DLD1 (cell line): ENCODE measurements at regions not wholly inside any gene's neighbourhood (a gene's known extent, or its start where the extent isn't known, plus 50 kb on each side); places are given as distances from the start of the nearest gene placed in this dataset.

Experiments
- in situ Hi-C: cut with HindIII; loops from 2 replicates; pipeline ENCODE4 v1.10.0; 2017; ENCODE audit warnings: low sequenced_read_pairs

DNA sequence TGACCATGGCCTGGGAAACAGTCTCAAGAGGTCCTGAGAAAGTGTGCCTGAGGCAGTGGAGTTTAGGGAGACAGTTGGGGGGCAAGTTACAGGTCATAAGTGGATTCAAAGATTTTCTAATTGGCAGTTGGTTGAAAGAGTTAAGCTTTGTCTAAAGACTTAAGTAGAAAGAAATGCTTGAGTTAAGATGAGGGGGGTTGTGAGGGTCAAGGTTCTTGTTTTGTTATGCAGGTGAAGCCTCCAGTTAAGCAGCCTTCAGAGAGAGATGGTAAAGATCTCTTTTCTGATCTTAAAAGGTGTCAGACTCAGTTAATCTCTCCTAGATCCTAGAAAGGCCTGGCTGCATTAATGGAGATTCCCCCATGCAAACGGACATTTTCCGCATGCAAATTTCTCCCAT, 356.3 kb upstream of the C2CD4B start:
- in situ Hi-C loops = no loop called here

DNA sequence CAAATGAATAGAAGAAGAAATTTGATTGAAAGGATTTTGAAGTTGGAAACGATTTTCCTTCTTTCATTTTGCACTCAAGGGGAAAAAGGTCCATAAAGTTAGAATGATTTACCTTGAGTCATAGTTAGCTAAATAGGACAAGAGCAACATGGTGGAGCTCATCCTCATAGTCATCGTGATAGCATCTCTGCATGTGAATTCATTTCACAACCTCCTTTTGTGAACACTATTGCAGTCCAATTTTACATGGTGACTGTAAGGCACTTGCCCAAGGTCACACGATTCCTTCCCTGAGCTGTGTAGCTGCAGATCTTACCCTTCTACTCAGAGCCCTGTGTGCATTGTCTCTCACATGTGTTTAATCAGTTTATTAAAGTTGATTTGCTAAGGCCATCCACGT, 359.8 kb upstream of the C2CD4B start:
- in situ Hi-C loops = no loop called here

DNA sequence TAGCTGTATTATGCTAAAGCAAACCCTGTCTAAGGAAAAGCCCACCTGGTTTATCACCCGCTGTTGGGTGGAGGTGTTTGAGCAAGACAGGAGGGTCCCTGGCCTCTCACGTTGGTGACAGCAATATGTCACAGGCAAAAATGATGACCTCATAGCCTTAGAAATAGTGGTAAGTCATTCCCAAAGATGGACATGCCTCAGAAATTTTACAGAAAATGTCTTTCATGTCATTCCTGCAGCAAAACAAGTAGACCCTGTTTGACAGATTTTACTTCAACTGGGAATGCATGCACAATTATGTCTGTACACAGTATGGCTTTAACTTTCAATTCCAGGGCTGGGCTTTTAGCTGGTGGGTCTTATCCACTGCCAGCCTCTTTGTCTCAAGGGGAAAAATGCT, 362.3 kb upstream of the C2CD4B start:
- in situ Hi-C loops = no loop called here

DNA sequence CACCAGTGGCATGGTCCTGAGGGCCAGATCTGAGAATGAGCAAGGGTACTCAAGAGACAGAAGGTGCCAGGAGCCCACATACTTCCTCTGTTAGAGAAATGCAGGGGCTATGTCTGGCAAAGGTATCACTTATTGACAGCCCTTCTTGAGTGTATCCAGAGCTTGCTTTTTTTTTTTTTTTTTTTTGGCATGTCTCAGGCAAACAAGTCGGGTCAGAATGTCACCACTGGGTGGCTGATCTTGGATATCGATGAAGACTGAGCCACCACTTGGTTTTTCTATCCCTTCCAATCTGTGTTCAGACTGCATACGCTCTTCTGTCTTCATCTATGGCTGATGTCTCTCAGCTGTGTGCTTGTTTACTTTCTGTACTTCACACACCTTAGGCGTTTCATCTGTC, 363.4 kb upstream of the C2CD4B start:
- in situ Hi-C loops = no loop called here

DNA sequence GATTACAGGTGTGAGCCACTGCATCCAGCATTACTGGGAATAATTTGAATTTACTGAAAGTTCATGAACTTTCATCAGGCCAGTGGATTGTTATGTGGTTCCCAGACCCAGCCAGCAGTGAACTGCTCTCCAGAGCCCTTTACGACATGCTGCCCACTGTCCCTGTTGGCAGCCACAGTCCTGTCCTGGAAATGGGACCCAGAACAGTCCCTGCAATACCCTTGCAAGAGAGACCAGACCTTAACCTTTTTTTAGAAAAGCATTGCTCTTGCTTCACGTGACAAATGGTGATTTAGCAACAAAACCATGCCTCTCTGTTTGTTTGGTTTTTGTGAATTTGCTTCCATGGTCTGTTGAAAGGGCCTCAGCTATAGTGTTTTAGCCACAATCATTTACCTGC, 367.3 kb upstream of the C2CD4B start:
- in situ Hi-C loops = no loop called here

DNA sequence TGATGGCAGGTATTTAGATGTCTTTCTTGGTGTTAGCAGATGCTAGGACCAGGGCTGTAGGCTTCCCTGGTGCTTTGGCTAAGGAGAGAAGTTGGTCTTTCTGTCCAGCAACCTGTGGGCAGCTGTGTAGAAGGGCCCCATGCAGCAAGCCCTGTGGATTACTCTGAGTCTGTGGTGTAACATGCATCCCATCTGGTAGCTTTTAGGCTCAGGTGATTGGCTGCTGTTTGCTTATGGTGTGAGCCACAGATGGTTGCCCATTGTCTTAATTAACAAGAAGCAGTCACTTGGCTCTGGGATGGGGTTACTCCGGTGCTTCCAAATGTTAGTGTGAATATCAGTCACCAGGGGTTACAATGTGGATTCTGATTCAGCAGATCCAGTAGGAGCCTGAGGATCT, 368.6 kb upstream of the C2CD4B start:
- in situ Hi-C loops = no loop called here

DNA sequence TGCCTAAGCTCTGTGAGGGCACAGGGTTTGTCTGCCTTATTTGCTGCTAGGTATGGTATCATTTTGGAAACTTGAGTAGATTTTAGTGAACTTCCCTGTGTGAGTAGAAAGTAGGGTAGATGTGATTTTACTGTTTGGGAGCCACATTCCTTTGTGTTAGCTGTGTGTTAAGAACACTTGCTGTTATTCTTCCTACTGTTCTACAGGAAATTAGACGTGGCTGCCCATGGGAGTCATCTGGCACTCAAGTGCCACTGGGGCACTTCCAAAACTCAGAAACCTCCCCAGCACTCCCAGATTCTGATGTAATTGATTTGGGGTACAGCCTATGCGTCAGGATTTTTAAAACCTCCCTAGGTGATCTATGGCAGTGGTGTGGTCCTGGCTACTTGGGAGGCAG, 369.9 kb upstream of the C2CD4B start:
- in situ Hi-C loops = no loop called here

DNA sequence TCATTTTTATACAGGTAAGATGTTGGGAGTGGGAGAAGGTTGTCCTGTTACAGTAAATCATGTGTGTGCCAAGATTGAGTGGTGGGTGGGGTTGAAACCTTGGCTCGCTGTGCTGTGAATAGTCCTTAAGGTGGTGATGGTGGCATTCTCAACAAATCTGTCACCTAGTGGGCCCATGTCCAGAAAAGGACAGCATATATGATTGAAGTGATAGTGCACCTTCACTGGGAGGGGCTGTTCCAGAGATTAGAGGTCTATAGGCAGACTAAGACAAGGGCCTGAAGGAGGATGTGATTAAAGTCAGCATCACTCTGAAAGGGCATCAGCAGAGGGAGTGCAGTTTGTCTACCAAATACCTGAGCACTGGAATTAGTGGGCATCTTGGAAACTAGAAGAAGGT, 374.2 kb upstream of the C2CD4B start:
- in situ Hi-C loops = no loop called here

DNA sequence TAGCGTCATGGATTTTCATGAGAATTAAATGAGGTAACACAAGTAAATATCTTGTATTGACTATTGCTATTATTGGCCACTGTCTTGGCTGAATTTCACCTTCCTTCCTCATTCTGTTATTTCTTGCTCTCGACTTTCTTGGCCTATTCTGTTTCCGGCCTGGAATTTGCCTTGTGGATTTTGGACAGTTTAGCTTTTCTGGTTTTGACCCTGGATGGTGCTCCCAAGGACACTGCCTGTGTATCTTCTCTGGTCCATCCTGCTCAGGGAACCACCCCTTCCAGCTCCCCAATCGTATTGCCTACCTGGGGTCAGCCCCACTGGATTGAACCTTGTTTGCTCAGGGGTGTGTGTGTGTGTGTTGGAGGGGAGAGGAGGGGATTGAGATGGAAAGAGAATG, 376.2 kb upstream of the C2CD4B start:
- in situ Hi-C loops = no loop called here

DNA sequence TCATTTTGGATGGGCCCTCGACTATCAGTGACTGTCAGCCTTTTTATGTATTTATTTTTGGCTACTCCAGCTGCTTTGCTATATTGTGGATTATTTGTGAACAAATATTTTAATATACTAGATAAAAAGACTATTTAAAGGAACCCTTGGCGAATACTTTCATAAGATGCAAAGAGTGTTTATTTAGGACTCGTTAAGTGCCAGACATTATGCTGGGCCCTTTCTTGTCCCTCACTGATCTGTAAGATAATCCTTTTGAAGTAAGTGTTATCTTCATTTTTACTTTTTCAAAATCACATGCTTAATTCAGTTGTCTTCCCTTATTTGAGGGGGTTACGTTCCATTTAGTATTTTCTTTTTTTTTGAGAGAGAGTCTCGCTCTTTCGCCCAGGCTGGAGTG, 376.8 kb upstream of the C2CD4B start:
- in situ Hi-C loops = no loop called here

DNA sequence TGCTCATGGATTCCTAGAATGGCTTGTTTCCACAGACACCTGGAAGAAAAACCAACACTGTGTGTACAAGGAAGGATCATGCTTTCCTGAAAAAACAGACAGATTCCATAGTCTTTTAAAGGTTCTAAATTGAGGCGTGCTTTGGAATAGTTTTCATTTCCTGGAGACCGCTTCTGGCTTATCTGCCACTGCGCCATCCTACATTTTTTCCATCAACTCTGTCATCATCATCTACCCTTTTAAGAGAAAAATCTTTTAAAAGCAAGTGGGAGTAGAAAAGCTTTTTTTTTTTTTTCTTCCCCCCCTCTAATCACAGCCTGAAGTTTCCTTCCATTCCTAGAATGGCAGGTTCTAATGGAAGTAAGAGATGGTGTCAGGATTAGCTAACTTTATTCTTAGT, 379.4 kb upstream of the C2CD4B start:
- in situ Hi-C loops = no loop called here

DNA sequence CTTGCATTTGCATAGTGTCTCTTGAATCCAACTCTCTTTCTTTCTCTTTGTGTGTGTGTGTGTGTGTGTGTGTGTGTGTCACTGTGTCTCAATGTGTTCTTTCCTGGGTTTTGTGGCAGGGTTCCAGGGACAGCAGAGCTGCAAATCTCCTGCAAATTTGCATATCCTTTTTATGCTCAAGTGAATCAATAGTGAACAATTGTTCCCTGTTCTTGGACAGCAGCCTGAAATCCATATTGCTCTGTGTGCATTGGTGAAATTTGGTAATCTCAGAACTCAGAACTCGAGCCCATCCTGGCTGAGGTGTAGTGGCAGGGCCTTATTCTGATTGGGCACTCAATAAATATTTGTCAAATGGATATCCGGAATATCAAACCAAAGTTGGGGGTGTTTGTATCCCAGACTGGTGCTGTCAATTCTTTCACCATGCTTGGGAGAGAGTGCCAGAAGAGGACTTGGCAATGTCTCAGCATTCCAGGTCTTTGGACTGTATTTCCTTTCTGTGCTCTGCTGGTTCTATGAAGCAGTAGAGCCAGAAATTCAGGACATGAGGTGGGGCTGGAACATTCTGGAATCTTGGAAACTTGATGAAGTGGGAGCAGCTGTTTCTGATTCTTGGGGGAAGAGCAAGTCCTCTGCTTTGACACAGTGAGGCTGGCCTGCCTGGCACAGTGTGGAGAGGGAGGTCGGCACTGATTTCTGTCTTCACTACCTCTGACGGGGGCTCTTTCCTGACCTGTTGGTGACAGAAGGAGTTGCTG, 380.6 kb upstream of the C2CD4B start:
- in situ Hi-C loops = no loop called here

DNA sequence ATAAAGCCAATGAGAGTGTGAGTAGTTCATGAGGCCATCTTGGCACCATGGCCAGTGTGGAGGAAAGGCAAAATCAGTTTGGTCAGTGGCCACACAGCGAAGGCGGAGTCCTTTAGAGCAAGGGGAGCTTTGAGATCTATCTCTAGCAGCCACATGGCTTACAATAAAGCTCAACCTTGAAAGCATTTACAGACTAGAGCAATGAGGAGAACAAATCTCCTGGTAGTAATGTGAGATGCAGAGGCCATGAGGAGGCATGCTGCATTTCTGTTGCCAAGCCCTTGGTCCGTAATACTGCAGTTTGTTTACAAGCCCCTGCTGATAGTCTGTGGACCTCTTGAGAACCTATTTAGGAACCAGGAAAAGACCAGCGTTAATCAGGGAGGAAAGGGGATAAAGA, 381.5 kb upstream of the C2CD4B start:
- in situ Hi-C loops = no loop called here

DNA sequence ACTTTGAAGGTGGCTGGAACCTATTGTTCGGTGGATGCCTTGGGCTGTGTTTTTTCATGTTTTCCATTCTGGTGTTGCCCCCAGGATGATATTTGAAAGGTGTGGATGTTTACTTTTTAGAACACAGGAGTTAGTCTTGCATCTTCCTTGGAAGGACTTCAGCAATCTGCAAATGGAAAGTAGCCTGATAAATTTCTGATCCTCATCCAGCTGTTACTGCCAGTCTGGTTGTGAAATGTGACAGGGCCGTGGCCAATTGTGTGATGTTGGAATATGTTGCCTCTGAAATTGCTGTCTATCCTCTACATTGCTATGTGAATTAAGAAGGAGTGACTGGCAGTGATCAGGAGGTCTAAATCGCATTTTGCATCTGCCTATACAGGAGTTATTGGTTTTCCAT, 382.5 kb upstream of the C2CD4B start:
- in situ Hi-C loops = no loop called here

DNA sequence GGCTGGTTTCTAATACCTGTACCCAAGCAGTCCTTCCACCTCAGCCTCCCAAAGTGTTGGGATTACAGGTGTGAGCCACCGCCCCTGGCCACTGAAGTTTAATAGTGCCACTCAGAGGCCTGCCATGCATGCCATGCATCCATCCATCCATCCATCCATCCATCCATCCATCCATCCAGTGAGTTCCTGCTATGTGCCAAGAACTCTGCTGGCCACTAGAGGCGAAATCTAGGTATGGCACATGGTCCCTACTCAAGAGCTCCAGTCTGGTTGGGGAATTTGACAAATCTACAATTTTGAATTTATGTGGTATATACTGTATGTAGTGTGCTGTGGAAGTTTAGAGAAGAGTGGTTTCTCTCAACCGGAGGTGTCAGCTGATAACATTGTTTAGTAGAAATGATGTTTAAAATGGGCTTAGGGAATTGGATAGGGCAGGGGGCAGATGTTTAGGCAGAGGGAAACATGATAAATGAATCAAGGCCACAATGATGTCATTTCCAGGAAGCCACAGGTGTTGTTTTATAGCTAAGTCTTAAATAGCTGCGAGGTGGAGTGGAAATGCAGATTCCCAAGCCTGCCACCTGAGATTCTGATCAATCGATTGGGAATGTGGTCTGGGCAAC, 384.4 kb upstream of the C2CD4B start:
- in situ Hi-C loops = no loop called here

DNA sequence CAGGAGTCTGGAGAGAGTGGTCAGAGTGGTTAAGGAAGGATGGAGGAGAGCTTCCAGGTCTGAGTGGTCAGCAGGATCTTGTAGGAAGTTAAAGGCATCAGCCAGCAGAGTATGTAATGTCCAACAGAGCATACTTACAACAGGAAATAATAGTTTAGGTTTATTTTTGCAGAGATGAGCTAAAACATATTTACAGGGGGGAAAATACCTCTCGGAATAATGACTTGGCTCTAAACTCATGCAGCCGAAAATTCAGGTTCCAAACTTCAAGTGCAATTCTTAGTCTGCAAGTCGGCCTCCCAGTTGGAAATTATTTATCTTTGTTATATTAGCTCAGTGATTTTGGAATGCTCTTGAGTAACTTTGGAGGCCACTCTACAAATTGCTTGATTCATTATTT, 385.0 kb upstream of the C2CD4B start:
- in situ Hi-C loops = no loop called here

DNA sequence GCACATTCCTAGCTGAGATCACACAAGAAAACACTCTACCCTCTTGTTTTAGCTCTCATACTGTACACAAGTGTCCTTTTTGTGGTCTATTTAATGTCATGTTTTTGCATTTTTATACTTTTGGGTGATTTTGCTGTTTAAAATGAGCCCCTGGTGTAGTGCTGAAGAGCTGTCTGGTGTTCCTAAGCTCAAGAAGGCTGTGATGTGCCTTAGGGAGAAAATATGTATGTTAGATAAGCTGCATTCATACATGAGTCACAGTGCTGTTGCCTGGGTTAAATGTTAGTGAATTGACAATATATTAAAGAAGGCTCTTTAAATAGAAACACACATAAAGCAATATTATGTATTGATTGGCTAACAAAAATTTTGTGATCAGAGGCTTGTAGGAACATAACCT, 387.4 kb upstream of the C2CD4B start:
- in situ Hi-C loops = no loop called here

DNA sequence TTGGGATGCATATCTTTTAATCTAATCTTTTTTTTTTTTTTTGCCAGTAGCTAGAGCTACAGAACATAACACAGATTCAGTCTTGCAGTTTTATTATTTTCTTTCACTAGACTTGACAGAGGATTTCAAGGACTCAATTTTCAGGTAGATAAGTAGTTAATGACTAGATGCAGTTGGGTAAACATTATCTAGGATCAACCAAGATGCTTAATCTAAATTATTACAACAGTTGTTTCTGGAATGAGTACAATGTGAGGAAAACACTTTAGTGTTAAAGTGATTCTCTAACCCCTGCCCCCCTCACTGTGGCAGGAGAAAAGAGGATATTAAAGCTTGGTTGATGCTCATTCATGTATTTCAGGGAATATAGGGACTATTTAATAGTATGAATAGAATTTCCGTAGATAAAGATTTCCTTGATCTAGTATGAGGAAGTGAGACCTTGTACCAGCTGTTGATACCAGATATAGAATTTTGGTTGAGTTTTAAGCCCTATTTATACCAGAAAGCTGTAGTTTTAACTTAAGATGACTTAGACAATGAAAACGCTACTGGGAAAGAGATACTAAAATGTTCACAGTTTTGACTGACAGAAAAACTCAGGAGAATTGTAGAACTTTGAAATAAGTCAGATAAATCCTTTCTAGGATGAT, 389.0 kb upstream of the C2CD4B start:
- in situ Hi-C loops = no loop called here

DNA sequence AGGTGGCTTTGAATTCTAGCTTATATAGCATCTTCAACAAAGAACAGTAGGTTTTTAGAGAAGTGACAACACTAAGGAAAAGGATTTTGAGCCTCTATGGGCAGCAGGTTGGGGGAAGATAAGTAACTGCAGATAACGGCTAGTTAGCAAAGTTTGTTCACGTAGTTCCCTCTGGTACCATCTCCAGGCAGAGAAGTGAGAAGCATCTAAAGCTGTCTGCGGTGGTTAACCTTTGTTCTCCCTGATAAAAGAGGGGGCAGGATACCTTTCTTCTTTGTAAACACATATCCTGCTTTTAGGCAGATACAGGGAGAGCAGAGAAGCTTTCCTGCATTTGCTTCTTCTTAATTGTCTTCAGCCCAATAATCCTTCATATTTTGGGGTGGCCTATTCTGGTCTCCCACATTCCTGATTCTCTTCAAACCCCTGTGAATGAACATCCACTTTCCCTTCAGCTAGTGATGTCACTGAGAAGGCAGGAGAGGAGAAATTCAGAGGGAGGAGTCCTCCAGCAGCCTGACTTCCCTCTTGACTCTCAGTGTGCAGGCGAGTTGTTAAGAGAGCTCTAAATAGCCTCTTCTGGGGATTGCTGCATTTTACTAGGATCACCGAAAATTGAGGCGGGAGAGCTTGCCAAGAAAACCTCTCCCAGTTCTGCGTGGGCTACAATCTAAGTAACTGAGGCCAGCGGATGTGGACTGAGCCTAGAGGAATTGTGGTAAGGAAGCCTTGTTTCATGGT, 393.7 kb upstream of the C2CD4B start:
- in situ Hi-C loops = no loop called here

DNA sequence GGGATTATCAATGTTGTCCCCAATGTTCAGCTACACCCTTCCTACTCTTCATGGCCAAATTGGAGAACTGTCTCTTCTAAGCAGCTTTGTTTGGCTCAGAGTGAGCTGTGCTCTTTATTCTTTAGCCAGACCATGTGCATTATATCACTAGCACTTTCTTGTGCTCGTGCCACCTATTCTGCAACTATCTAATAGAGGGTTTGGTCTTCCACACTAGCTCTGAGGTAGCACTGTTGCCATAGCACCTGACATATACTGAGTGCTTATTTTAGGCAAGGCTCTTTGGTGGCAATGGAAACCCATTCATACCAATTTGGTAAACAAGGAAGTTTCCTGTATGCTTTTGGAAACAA, 394.3 kb upstream of the C2CD4B start:
- in situ Hi-C loops = no loop called here

DNA sequence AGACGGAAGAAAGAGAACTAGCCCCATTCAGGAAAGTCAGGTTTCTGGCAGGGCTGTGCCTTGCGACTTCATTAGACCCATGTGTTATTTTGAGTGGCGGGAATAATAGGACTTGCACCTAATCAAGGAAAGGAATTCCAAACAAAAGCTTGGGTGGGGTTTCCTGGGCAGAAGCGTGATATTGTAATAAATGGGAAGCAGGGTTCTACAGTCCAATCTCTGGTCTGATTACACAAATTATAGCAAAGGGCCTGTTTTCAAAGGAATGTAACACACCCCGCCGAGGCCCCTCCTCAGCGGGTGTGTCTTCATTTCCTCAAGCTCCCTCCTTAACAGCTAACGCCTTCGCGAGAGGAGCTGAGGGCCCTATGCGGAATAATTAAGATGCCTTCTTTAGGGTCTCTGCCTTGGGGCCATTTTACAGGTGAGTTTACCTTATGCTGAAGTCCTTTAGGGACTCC, 396.0 kb upstream of the C2CD4B start:
- in situ Hi-C loops = no loop called here

DNA sequence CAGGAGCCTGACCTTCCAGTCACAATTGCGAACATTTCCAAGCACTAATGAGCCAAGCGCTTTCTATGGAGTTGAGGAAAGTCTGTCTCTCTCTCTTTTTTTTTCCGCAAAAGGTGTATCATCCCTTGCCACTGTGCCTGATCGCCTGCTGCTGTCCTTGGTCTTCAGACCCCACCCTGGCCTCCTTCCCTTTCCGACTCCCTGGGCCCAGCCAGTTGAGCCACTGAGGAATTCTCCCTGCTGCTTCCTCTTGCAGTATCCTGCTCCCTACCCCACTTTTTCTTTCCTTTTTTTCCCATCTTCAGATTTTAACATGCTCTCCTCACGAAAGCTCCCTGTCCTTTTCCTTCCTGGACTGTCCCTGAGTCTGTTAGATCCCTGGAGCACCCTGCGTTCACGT, 396.5 kb upstream of the C2CD4B start:
- in situ Hi-C loops = no loop called here
